NOMO-1 treated with DMSO at 0.1 percent for 48 hours (cell line): ENCODE measurements at regions not wholly inside any gene's neighbourhood (a gene's known extent, or its start where the extent isn't known, plus 50 kb on each side); places are given as distances from the start of the nearest gene placed in this dataset.
A peak's percentile ranks its signal among the peaks of the same experiment; 100 is the strongest.
"Not testable (repeated sequence)": the region's sequence is repeated elsewhere in the genome, so short reads cannot be mapped to it uniquely, and the experiment has no call there.

Source experiments
- DNase-seq: peaks from one replicate; lab custom pipeline; 2025; ENCODE audit not compliant: unreplicated experiment; lab: John Stamatoyannopoulos, UW

DNA sequence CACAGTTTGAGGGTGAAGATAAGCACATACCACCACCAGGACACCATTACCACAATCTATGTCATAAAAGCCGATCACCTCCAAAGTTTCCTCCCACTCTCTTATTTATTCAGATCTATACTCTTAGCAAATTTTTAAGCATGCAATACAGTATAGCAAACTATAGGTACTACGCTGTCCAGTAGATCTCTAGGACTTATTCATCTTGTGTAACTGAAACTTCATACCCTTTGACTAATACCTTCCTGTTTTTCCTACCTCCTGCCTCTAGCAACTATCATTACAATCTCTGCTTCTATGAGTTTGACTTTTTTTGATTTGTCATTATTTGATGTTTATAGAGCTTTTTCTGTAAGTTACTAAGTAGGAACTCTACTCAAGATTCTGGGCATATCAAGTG is 84.5 kb upstream of the MANSC4 start:
- peak; percentile 69 for DNase-seq

DNA sequence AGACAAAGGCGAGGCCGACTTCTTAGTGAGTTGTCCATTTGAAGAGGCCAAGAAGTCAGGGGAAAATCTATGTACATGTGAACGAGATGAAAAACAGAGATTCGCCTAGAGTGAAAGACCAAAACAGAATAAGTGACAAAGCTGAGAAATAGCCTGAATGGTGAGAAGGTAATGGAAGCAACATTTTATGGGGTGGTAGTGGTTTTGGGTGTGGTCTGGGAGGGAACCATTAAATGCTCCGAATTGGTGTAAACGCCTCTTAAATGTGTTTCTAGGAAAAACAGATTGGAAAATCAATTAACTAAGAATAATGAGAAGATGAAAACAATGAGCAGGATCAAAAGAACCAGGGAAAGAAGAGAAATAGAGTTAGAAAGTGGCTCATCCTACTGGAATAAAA is 83.8 kb upstream of the MANSC4 start:
- DNase-seq = no peak

DNA sequence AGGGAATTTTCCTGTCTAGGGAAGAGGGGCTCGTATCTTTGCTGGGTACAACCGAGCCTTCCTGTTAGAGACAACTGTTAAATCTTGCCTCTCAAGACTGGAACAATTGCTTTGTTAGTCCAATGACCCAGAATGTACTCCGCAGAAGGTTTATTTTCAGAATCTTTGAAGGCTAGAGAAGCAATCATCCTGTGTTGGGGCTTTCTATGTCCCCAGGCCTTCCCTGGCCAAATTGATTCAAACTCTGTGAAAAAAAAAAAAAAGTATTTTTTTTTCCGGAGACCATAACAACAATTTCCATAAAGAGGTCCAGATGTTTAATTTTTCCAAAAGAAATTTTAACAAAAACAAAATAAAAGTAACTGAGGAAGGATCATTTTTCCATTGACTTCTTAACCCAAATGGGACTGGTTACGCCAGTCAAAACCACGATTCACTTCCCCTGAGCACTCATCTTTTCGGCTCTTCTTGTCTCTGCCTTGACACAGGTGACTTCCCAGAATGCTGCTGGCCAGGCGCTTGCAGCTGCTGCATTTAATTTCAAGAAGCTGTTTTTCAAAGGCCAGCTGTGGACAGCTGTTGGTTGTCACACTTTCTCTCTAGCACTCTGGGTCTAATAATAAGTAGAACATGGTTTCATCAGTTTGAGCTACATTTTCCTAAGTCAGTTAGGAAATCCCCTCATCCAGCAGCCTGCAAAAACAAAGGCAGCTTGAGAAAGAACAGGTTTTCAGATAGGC is 81.6 kb upstream of the MANSC4 start:
- peak; percentile 10 for DNase-seq

DNA sequence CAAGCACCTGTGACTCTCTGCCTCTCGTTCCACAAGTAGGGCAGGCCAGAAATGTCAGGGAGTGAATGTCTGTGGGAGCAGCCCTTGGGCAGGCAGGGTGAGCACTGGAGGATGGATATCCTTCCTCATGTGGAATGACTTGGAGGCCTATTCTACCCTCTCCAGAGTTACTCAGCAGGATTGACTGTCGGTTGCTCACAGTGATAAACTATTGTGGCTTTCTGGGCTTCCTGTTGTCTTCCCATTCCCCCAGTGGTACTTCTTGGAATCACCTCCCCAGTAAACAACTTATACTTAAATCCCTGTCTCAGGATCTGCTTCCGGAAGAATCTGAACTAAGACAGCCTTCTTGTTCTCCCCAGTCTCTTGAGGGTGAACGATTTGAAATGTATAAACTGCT is 79.6 kb upstream of the MANSC4 start:
- DNase-seq = no peak

DNA sequence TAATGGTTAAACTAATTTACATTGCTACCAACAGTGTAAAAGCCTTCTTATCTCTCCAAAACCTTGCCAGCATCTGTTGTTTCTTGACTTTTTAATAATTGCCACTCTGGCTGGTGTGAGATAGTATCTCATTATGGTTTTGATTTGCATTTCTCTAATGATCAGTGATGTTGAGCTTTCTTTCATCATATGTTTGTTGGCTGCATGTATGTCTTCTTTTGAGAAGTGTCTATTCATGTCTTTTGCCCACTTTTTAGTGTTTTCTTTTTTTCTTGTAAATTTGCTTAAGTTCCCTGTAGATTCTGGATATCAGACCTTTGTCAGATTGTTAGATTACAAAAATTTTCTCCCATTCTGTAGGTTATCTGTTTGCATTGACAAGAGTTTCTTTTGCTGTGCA is 77.0 kb upstream of the MANSC4 start:
- not testable (repeated sequence) for DNase-seq

DNA sequence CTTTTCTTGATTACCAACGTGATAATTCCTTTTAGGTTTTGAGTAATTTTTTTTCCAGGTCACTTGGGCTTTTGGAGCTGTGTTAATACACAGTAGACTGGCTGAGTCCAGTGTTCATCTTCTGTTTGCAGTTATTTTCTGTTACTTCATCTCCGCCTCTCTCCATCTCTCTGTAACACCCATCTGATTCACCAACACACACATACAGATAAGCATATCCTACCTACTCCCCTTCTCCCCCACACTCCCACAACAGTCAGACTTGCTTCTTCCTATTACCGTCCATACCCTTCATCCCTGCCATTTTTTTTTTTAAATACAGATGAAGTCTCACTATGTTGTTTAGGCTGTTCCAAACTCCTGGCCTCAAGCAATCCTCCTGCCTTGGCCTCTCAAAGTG is 72.7 kb upstream of the MANSC4 start:
- DNase-seq = no peak
